HG03558 (cell line): ENCODE measurements at regions not wholly inside any gene's neighbourhood (a gene's known extent, or its start where the extent isn't known, plus 50 kb on each side); places are given as distances from the start of the nearest gene placed in this dataset.

Source experiments
- ATAC-seq: cut with Tn5 transposase; IDR thresholded peaks from one replicate; pipeline ENCODE4 v1.9.1; 2021; ENCODE audit warnings: moderate number of reproducible peaks; ENCODE audit not compliant: unreplicated experiment; ENCODE audit errors: extremely low read depth

DNA sequence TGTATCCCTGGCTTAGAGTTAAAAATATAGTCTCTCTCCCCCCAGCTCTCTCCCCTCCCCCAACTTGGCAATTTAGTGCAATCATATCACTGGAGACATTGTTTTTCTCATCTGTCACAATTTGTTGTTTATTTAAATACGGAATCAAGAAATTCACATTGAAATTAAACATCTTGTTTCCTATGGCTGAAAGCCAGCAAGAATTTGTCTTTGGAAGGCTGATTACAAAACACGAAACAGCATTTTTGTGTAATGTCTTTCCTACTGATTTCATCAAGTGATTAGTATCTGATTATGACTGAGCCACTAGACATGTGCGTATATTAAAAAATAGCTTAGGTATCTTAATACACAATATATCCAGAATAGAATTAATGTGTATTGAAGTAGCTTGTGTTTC is 119.7 kb downstream of the LYPLAL1 start:
- ATAC-seq = no peak

DNA sequence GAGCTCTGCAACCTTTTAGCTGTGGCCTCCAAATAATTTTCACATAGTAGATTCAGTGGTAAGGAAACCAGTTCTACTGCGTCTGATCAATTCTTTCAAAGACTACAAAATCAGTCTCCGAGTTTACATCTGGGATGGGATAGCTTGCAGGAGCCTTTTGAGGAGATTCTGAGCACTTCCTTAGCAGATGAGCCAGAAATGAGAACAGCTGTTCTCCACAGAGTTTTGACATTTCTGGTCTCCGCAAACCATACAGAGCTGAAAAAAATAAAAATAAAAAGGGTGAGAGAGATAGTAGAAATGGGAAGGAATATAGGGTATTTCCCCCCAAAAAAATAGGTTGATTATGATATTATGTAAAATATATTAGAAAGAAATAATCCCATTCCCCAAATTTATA is 119.3 kb downstream of the LYPLAL1 start:
- no peak for ATAC-seq

DNA sequence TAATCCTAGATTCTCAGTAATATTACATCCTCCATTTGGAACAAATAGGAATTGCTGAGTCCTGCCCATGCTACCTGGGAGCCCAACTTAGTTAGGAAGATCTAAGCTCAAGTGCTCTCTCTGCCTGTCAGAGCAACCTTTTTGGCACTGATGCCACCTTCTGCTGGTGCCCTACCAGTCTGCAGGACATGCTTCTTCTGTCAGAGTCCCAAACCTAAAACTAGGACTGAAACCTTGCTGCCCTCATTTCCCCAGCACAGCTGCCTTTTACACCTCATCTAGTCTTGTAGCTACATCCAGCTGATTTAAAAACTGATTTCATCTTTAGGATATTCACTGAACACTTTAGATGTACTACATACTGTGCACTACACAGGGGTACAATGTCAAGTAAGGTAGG is 118.7 kb downstream of the LYPLAL1 start:
- ATAC-seq = no peak

DNA sequence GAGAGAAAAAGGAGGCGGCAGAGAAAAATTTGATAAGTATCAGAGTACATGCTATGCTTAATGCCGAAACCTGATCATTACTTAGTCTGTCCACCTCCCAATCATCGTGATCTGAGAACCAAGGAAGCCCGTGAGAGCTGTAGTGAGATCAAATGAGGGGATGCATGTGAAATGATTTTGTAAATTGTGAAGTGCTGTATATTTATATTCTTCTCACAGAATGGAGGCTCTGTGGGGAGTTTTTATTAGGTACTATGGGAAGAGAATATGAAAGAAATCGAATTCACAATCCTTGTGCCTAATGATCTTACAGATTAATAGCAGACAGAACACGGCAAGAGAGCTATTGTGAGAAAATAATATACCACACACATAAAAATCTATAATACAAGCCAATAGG is 115.5 kb downstream of the LYPLAL1 start:
- ATAC-seq = no peak

DNA sequence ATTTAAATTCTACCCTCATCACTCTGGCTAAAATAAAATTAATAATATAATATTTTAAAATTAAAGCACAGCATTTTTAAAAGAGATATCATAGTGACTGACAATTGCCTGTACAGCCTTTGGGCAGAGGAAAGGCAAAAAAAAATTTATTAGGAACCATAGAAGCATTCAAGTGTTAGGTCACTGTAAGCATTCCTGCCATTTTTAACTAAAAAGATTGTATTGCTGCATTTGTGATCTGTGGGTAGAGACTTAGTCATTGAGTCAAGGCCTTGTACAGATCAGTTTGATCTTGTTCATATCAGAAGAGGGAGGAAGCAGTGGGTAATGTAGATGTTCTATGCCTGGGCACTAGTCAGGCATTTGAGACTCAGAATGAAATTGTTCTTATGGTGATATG is 109.9 kb downstream of the LYPLAL1 start:
- ATAC-seq = no peak

DNA sequence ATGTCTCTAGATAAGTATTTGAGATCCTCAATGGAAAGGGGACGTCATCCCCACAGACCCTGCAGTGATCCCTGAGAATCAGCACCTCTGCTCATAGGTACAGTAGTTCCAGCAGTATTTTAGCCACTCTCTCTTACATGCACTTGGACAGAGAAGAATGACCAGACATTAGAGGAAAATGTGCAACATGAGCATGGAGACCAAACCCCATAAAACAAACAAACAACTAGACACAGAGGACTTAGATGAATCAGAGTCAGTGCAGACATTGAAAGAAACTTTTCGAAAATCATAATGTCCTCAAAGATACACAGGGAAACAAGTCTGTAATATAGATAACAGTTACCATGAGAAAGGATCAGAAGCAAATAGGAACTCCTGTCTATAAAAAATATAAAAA is 108.2 kb downstream of the LYPLAL1 start:
- no peak for ATAC-seq

DNA sequence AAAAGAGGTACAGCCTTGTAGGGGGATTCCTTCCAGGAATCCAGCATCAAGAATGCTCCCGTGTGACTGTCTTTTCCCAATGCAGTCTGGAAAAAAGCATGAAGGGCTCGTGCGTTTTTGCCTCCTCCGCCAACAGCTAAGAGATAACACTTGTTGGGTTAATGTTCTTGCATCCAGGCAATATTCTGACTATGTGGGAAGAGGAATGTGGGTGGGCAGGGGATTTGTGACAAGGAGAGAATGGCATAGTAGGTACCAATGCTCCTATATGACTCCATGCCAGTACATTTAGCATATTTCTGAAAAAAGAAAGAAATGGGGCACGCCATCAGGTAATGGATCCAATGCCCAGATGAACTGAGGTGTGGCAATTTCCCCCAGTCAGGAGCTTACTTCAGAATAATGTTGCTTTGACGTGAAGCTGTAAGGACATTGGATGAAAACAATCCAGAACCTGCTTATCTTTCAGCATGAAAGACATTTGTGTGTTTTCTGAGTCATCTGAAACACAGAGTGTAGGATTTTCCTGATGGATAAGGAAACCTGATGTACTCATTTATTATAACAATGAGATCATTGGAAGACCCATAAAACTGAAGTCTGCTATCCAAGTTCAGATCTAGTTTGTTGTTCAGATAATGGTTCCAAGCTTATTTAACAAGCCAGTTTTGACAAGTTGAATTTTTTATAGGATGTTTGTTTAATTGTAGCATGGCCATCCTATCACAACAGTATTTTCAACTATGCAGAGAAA is 105.5 kb downstream of the LYPLAL1 start:
- no peak for ATAC-seq

DNA sequence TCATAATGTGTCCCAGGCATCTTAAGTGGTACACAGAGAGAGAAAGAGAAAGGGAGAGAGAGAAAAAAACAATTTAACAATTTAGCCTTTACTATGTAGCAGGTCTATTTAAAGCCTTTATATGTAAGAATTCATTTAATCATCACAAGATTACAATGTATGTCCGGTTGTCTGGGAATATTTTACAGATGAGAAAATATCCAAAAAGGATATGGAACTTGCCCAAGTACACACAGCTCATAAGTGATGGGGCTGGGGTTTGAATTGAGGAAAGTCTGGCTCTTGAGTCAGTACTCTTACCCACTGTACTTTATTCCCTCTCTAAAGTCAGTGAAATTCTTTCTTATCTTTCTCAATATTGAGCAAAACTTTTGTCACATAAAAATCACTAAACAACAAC is 104.6 kb downstream of the LYPLAL1 start:
- no peak for ATAC-seq

DNA sequence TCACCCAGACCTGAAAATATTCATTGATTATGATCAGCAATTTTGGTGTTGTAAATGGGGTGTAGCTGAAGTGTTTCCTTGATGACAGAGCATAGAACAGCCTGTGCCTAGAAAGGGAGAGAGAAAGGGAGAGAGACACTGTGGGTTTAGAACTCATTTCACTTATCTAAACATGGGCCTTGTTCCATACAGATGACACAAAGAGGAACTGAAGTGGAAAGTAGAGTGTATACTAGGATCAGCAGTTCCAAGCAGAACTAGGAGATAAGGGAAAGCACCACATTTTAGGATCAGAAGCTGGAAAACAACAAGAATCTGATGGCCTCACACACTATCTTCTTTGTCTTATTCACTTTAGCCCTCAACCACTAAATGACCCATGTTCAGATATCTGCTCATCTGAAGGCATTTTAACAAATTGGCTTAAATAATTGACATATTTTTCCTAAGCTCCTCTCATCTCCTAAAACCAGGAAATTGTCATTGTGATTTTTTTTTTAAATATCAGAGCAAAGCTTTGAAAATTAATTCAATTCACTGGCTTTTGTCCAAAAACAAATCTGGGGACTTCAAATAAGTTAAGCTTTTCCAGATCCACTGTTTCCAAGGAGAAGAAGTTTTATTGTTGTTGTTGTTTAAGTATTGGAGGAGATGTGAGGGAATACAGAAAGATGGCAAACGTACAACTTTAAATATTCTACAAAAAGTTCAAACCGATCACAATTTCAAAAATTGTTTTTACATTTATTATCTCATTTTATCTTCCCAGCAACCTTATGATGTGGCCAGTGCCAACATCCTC is 103.8 kb downstream of the LYPLAL1 start:
- no peak for ATAC-seq

DNA sequence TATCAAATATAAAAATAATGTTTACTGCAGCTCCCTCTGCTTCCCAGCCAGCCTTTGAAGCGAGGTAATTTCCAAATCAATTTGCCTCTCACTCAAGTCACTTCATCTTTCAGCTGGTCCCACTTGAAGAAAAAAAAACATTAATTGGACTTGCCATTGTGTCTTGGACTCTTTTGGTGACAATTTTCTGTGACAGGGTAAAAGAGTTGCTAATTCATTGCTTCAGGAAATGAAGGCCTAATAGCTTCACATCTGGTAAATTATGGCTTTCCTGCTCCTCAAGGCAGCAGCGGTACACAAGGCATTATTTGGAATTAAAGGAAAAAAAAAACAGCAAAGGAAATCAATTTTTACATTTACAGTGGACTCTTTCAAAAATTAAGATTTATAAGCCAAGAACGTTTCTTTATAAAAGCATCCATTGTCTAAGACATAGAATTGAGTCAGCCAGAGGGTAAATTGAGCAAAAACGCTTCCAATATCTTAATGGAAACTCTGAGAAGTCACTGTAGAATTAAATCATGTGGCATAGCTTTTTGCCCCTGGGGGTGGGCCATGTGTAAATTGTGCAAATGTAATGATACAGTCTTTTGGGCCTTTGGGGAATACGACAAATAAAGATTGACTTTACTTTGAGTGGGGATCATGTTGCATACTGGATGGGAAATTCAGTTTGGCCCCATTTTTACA is 102.5 kb downstream of the LYPLAL1 start:
- no peak for ATAC-seq

DNA sequence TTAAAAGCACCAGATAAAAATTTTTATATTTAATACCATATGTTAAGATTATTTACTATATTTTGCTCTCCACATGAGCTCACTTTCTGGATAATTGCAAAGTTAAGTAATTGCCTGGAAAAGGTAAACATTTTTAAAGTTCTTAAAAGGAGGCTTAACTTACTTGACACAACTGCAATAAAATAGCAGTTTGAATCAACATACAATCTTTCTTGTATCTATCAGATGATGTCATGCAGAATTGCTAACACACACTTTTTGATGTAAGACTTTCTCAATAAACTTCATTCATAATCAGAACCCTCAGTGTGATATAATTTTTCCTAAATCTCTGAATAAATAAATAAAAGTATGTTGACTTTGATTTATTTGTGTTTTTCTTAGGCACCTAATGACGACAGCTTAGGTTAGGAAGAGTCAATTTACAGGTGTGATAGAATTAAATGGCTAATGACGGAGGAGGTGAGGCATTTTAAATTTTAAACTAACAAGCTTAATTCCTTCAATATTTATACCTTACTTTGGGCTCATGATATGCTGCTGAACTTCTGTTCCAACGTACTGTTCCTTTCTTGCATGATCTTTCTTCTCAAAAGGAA is 99.5 kb downstream of the LYPLAL1 start:
- ATAC-seq = no peak

DNA sequence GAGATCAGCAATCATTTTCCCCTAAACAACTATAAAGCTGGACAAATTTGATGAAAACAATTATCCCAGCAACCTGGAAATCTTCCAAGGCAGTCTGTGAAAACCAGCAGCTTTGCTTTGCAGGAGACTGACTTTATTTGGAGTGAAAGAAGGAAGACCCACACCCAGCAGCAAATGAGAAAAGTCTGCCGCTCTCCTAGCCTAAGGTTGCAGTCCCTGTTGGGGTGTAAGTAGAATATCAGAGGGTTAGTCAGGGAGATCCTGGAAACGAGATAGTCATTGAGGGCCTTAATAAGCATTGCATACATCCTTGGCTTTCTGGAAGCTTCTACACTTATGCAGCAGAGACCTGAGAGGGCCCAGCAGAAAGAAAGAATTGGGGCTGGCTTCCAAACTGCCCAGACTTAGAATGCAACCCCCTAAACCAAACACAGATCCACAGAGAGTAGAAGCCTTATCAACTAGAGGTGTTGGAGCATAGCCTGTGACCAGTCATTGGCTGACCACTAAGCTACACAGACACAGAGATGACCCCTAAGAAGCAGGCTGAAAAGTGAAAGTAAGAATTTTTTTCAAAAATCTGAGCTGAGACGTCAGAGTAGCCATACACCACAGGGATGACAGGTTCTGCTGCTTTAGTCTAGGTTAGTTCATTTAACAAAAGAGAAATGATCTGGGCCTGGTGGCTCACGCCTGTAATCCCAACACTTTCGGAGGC is 98.3 kb downstream of the LYPLAL1 start:
- no peak for ATAC-seq

DNA sequence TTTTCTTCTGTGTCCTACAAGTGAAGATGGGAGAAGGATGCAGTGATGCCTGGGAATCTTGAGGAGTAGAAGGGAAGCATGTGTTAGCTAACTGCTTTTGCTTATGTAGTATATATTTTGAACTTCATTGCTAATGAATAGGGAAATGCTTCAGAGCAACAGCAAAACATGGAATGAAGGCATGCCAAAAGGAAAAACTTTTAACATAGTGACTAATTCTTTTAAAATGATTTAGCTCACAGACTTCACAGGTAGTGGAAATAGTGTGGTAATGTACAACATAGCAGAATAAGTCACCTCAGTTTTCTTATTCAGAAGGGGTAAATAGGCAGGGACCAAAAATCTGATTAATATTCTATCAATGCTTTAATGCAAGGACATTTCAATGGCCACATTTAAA is 95.5 kb downstream of the LYPLAL1 start:
- ATAC-seq = no peak

DNA sequence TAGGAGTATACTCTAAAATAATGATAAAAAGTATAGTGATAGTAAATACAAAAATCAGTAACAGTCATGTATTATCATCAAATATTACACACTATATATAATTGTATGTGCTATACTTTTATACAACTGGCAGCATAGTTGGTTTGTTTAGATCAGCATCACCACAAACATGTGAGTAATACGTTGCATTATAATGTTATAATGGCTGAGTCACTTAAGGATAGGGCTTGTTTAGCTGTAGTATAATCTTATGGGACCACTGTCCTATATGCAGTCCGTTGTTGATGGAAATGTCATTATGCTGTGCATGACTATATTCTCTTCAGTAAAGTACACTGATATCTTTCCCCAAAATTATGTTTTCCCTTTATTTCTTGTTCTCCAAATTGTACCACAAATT is 92.8 kb downstream of the LYPLAL1 start:
- no peak for ATAC-seq

DNA sequence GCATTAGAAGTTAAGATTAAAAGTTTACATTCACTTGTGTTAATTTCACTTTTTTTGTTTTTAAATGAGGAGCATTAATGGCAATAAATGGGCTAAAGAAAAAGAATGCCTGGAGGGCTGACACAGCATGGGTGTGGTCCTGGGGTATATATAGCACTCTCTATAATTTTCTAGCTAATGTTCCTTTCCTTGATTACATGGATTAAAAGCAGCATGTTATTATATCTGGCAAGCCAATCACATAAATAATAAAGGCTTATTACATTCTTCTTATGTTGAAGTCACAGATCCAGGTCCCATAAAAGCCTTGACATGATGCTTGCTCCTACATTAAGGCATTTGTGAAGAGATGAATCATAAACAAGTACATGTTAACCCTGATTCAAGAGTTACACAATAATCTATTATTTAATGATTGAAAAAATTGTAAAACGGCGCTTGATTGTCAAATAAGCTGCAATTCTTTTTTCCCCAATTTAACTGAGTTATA is 91.4 kb downstream of the LYPLAL1 start:
- no peak for ATAC-seq

DNA sequence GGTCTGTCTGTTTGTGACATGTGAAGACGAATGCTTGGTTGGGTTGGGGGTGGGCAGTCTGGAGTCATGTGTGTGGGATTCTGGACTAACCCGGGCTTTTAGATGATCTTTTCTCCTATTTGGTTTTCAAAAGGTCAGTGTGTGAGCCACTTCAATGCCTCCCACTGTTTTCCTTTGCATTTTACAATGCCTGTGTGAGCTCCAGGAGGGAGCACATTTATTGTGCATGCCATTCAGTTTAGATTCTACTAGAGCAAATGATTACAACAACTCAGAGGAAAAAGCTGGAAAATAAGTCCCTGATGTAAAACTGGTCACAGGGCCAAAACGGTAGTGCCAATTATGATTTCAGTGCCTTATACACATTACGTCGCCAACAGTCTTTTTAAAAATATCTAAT is 90.9 kb downstream of the LYPLAL1 start:
- no peak for ATAC-seq
